22Rv1 (cell line): ENCODE measurements at regions not wholly inside any gene's neighbourhood (a gene's known extent, or its start where the extent isn't known, plus 50 kb on each side); places are given as distances from the start of the nearest gene placed in this dataset.

Experiments used
- ZFX ChIP-seq: fragments of 450-650 bp; IDR thresholded peaks from 2 replicates; pipeline ENCODE4 v1.6.1; 2017; ENCODE audit warnings: antibody characterized with exemption, borderline replicate concordance
- TF ChIP-seq, protein P1 (sequence below): fragments of 450-650 bp; IDR thresholded peaks from 2 replicates; pipeline ENCODE4 v1.5.1; 2017; ENCODE audit warnings: mild to moderate bottlenecking

DNA sequence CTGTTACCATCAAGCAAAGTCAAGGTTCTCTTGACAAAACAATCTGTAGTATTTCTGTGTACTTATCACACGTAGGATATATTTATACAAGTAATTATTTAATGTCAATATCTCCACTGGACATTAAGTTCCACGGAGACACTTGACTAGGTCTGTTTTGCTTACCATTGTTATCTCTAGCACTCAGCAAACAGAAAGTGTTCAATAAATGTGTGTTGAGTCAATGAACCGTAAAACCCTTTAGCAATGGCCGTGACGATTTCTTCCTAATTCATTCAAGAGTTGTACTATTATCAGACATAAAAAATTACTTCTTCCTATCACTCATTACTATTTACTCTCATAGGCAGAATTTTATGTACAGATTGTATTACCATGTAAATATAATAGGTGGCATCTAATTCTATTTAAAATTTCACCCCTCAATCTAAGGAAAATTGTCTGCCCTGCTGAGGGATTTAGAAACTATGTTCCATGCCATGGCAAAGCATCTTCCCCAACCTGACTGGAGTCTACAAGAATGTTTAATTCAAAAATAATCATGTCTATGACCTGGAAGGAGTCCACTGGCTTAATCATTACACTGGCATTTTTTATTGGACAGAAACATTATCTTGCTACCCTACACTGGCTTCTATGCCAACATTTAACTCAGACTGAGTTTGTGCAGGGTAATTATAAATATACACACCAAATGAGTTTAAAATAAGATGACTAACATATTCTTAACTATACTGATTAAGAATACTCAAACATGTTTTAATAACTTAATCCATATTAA, 301.9 kb downstream of the ZEB2 start:
- TF ChIP-seq, protein P1, sequence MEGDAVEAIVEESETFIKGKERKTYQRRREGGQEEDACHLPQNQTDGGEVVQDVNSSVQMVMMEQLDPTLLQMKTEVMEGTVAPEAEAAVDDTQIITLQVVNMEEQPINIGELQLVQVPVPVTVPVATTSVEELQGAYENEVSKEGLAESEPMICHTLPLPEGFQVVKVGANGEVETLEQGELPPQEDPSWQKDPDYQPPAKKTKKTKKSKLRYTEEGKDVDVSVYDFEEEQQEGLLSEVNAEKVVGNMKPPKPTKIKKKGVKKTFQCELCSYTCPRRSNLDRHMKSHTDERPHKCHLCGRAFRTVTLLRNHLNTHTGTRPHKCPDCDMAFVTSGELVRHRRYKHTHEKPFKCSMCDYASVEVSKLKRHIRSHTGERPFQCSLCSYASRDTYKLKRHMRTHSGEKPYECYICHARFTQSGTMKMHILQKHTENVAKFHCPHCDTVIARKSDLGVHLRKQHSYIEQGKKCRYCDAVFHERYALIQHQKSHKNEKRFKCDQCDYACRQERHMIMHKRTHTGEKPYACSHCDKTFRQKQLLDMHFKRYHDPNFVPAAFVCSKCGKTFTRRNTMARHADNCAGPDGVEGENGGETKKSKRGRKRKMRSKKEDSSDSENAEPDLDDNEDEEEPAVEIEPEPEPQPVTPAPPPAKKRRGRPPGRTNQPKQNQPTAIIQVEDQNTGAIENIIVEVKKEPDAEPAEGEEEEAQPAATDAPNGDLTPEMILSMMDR = no peak
- TF ChIP-seq ZFX = no peak
